ENCODE measurements at regions not wholly inside any gene's neighbourhood (a gene's known extent, or its start where the extent isn't known, plus 50 kb on each side); places are given as distances from the start of the nearest gene placed in this dataset.

- TF ChIP-seq CTCF (IDR thresholded peaks at IDR 0.05) (no peak), POLR2AphosphoS5 (IDR thresholded peaks at IDR 0.05) (no peak), POLR2A (IDR thresholded peaks at IDR 0.05) (no peak)
These were observed 371.5 kb downstream of the MED10 start for GRCh38 chr5:6006838-6007314.

Data from sigmoid colon (tissue), 4 donors.